Cortex of kidney (tissue), 1 donor: ENCODE measurements at regions not wholly inside any gene's neighbourhood (a gene's known extent, or its start where the extent isn't known, plus 50 kb on each side); places are given as distances from the start of the nearest gene placed in this dataset.

ENCODE experiments used
- DNase-seq: peaks from one replicate; lab custom pipeline; 2025; lab: John Stamatoyannopoulos, UW

DNA sequence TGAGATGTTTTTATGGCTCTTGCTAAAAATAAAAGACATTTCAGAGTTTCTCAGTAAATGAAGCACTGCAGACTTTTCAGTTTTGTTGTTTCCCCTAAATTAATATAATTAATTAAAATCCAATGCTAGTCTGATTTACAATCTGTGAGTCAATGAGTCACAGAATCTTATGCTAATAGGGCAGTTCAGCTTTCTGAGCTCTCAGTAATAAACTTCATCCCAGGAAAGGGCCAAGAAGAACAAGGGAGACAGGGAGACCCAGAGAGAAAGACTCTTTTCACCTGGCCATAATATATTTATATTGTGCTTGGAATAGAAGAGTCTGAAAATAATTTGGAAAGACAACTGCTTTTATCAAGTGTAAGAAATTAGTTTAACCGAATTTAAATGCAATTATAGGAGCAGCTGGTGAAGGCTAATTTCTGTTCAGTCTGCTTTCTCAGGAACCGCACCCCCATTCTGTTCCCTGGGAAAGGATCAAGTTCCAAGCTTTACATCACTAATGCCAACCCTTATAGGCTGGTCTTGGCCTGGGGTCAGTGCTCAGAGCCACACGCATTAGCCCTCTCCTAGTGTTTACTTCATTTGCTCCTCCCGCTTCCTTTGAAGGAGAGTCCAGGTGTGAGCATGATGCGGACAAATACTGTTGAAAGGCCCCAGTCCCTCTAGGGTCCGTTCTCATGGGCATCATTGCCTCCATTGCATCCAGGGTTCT lies 145.6 kb downstream of the ZBTB18 start:
- DNase-seq, result no peak

DNA sequence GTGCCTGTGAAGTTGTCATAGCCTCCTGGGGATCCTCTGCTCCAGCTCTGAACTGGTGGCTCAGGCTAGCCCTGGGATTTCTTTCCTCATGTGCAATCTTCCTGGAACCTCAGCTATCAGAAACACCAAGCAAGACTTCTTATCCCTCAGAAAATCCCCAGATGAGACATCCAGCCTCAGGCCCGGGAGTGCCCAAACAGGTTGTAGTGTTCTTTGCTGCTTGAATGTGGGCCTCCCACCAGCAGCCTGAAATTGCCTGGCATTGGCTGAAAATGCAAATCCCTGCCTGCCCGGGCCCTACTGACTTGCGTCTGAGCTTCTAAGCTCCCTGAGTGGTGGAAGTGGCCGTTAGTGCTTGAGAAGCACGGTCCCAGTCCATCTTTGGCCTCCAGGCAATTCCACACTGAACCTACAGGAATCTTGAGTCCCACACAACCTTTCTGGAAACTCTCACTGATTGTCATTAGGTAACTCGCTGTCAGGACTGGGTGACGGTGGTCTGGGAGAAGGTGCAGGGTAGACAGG lies 146.8 kb downstream of the ZBTB18 start:
- no peak for DNase-seq

DNA sequence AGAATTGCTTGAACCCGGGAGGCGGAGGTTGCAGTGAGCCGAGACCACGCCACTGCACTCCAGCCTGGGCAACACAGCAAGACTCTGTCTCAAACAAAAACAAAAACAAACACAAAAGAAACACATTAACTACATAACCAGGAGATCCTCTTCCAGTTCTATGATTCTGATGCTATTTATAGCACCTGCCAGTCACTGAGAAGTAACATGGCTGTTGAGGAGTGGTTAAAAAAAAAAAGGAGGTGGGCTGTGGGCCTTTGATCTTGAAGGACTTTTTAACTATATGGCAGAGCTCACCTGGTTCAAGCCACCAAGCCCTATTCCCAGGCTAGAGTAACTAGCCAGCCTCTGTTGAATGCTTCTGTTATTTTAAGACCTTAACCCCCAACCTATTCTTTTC lies 148.8 kb downstream of the ZBTB18 start:
- no peak for DNase-seq

DNA sequence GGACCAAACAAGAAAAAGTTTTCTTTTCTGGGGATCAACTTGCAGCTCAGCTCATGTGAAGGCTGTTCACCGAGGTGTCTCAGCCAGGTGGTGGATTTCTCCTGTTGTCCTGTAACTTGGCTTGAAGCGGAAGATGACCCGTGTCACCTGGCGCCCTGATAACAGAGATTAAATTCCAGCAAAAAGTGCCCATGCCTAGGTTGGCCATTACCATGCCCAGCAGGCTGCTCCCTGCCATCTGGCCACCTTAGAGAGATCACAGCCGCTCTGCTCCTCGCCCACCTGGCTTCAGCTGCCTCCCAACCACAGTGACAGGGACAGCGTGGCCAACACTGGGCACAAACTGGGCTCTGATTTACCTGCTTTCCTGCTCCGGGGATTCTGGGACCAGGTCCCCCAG lies 149.5 kb downstream of the ZBTB18 start:
- DNase-seq, result no peak

DNA sequence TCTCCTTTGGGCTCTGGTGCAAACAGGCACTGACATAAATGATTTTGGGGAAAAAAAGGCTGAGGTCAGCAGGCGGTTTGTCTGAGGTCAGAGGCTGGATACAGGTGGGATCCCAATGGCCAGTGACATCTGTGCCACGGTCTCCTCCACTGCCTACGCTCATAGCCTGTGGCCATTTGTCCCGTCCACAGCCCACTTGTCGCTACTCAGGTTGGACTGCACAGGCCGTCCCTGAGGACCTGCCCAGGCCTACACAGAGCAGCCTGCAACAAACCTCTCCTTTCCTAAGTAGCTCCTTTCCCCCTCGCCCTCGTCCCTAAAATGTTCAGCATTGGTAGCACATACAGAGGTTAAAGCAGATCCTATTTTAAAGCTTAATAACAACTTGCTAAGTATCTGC lies 150.7 kb downstream of the ZBTB18 start:
- DNase-seq, result no peak

DNA sequence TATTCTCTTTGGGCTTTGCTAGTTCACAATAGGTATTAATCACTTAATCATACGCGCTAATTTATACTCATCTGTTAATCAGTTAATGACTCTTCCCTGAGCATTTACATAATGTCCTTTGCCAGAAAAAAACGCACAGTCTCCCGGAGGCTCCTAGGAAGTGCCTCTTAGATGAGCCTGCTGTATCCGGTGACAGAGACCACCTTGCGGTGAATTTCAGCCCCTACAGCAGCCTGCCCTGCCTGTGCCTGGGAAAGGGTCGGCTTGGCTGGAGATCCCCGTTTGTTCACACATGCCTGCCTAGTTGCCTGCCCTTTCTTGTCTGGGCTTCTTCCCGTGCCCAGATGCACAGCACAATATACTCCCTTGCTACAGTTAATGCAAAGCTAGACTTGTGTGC lies 152.9 kb downstream of the ZBTB18 start:
- DNase-seq, result no peak

DNA sequence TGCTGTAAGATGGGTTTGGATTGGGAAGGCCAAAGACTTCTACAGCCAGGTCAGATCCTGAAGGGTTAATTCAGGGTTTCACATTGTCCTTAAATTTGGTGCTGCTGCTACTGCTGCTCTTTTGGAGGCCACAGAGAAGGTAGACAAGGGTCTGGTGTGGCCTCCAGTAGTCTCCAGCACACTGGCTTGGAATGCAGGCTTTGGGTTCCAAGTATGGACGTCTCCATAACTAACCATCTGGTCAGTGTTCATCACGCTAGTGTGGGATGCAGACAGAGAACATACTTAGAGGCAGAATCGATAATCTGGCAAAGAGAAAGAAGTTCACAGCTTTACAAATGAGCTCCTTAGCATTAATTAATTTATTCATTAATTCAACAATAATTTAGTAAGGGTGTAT lies 154.1 kb downstream of the ZBTB18 start:
- DNase-seq, result no peak

DNA sequence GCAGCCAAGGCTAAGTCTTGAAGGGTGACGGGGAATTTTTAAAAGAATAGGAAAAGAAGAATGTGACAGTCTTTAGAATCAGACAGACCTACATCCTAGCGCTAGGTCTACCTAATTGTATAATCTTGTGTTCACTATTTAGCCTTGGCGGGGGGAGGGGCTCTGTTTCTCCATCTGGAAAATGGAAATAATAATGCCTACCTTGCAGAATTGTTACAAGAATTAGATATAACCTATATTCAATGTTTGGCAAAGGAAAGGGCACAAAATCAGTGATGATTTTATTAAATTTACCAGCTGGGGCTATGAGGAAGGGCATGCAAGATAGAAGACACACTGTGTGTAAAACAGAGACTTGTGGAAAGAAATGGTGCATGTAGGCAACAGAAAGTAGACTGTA lies 154.8 kb downstream of the ZBTB18 start:
- no peak for DNase-seq

DNA sequence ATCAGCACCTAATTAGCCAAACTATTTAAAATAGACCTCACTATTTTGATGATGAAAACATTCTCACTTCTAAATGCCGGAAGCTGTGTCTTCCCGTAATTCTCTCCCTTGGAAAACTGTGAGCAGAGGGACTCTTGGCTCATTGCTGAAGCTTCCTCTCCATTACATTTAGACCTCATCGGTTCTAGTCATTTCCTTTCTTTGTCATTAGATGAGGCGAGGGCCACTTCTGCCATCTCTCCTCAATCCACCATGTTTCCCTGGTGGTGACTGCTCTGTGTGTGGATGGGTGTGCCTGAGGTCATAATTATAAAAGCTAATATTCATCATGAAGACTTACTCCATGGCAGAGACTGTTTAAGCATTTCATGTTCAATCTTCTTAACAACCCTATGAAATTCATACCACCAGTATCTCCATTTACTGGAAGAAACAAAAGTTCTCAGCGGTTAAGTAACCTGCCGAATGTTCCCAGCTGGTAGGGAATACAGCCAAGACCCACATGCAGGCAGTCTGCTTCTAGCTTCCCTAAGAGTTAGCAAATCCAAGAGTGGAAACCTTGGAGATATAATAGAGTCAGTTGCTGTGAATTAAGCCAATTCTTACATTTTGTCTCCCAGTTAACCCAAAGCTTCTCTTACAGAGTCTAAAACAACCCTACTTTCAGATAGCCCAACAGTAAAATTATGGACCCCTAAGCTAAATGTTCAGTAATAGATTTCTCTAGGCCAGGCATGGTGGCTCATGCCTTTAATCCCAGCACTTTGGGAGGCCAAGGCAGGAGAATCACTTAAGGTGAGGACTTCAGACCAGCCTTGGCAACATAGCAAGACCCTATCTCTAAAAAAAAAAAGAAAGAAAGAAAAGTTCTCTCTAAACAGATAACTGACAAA lies 156.2 kb downstream of the ZBTB18 start:
- DNase-seq, result no peak

DNA sequence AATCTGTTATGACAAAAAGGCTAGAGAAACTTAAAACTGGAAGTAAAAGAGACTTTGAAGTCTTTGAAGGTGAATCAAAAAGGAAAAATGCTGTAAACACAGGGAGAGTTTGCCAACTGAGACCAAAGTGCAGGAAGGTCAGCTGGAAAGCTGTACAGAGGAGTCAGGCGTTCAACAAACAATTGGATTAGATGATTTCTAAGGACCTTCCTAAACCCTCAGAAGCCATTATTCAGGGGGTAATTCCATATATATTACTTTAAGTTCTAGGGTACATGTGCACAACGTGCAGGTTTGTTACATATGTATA lies 156.8 kb downstream of the ZBTB18 start:
- no peak for DNase-seq

DNA sequence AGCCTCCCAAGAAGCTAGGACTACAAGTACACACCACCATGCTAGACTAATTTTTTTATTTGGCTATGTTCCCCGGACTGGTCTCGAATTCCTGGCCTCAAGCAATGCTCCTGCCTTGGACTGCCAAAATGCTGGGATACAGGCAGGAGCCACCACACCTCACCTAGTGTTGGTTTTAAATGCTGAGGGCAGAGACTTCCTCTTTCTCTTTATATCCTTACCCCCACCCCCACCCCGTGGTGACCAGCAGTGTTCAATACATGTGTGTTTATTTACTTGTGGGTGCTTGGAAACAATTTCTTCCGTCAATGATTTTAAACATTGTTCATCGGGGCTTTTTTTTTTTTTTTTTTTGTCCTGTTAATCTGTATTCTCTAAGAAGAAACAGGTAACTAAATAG lies 158.9 kb downstream of the ZBTB18 start:
- no peak for DNase-seq

DNA sequence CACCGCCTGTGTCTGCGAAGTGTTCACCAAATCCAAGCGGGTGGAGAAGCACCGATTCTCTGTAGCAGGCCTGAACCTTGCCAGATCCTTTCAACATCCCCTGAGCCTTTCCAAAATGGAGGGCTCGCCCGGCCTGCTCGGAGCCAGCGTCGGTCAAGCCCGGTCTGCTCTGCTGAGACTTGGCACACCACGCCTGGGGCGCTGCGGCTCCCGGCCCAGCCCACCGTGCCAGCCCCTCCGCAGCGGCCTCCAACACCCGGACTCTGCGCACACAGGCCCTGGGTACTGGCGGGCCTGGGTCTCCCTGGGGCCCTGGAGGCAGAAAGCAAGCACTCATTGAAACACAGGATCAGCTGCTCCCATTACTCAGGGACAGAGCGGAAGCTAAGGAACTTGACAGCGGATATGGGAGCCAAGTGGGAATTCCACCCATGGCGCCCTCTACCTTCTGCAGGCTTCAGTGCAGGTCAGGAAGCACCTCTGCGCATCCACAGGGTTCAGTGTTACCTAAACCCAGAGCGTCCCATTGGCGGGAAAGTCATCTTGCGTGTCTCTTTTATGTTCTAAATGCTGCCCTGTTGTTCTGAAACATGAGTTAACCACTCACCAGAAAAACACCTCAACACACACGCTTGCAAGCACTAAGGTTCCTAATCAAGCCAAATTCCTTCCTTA lies 159.9 kb downstream of the ZBTB18 start:
- DNase-seq, result no peak

DNA sequence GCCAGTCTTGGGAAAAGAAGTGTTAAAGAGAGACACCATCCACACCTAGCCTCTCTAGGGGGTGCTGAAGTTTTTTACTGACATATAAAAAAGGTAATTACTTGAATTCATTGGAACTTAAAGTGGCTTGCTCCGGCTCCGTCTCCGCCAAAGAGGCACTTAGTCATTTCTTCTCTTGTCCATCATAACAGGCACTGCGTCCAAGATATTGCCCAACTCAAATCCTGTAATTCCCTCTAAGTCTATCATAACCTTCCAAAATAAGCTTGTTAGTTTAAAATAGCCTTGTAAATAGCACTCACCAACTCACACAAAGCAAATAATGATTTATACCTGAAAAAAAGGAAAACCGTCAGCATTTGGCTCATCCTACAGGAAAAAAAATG lies 160.5 kb downstream of the ZBTB18 start:
- DNase-seq, result no peak

DNA sequence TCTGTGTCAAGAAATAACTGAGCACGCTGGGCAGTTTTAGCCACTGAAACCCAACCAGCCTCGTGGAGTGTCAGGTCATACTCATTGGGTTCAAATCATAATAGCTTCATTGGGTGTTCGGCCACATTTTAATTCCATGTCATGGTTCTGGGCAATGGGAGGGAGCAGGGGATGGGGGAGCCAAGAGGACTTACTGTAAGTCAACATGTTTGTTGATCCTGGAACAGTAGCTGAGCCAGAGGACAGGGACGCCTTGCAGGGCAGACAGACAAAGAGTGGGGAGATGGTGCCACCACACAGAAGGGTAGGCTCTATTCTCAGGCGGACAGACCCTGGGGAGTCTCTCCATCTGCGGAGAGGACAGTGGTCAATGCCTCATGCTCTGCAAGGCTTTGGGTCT lies 161.1 kb downstream of the ZBTB18 start:
- no peak for DNase-seq

DNA sequence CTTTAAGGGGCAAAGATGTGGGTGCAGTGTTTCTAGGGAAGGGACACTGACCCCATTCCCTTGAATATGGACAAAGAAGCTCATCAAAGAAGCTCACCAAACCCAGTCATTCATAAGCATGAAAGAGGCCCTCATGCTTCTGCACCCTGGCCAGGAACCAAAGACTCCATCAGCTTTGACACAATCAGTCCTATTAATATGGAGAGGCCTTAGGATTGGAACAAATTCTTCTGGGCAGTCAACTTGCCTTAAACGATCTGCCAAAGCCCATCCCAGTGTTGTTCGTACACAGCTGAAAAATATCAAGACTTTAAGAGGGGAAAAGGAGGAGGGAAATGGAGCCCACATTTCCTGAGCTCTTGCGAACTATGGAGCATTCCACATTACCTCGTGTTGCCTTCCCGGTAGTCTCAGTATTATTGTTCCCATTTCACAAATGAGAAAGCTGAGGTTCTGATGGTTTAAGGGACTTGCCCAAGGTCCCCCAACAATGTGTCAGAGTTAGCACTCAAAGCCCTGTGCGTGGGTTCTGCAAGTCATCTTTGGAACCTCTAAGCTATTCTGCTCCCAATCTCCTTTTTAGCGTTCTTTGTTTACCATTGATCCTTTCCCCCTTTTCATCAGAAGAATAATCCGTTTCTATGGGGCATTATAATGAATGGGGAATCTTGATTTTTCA lies 161.9 kb downstream of the ZBTB18 start:
- DNase-seq, result no peak

DNA sequence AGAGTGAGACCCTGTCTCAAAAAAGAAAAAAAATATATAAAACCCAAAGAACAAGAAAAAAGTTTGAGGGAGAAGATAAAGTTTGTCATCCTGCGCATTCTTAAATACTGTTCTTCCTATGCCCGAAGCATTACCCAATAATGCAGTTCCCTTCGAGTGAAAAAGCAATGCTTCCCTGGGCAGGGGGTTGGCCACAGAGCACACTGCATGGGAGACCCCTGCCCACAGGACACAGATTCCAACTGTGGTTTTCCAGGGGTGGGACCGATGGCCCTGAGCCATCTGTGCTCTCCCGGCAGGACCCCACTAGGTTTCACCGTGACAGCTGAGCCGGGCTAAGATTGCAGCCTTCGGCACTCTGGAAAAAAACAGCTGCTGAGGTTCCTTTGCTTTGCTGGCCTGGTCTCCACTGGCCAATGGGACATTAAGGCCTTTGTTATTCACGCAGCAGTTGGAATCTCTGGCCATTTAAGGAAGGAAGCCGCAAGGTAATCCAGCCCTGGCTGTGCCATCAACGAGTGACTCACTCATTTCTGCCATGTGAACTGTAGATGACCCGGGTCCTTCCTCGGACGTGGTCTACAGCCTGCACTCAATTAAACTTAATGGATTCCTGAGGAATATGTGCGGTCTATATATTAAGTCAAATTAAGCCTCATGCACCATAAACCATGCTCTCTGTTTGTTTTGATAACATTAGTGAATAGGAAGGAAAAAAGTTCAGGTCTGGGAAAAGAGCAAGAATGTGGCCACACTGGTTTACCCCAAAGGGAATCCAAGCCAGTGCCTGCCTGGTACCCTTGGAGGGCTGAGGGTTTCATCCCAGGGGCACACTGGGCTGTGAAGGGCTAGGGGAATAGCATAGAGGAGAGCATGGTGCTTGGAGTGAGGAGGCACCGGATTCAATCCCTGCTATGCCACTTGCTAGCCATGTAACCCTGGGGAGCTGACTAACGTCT lies 163.2 kb downstream of the ZBTB18 start:
- no peak for DNase-seq

DNA sequence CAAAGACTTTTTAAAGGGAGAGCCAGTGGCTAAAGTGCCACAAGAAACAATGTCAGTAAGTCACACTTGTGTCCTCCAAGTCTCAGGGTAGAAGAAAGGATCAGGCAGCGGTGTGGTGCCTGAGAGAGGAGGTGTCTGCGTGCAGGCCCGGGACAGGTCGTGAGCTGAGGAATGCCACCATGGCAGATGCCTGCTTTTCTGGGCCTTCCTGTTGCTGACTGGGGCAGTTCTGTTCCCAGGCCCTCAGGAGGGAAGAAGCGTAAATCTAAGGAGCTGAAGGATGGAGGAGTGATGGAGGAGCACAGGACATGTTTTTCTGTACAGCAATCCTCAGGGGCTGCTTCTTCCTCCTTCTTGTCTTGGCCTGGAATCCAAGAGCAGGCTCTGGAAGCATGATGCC lies 165.8 kb downstream of the ZBTB18 start:
- DNase-seq, result no peak

DNA sequence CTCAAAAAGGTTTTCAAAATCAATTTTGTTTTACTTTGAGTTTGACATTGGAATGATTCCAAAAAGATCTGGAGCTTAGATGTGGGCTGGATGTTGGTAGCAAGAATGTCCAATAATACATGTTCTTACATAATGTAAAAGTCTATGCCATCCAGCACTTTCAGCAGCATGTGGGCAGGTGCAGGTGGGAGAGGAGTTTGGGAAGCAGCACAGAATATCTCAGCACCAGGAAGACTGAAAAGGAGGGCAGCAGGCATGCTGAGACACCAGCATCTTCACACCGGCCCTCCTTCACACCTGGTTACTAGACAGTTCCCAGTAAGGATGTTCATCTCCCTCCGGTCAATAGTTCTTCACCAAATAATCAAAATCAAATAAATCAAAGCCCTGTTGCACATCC lies 166.6 kb downstream of the ZBTB18 start:
- DNase-seq, result no peak

DNA sequence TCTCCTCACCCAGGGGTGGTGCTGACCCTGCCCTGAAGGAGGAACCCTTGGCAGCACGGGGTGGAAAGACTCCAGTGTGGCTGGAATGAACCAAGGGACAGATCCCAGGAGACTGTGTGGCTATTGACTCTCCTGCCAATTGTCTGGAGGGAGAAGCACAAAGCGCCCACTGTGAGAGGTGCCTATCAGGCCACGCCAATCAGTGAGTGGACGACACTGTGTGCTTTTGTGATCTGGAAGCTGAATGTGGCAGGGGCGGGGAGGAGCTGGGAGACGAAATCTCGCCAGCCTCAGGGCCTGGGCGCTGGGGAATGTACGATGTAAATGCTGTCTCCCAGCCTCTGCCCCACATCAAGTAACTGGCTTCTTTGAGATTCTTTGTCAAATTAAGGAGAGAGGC lies 167.1 kb downstream of the ZBTB18 start:
- no peak for DNase-seq

DNA sequence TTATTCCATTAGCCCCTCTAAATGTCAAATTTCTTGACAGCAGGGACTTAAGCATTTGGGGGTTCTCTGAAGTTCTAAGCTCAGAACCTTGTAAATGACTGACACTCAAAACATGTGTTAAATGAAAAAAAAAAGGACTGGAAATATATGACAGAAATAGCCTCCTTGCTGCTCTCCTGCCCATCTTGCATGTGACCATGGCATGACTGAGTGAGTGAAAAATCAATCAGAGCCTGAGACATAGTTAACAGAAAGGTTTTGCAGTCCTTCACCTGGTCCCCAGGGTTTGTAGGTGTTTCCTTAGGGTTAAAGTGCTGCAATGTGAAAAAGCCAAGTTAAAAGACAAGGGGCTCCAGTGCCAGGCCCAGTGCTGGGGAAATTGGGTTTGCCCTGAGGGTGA lies 168.1 kb downstream of the ZBTB18 start:
- no peak for DNase-seq

DNA sequence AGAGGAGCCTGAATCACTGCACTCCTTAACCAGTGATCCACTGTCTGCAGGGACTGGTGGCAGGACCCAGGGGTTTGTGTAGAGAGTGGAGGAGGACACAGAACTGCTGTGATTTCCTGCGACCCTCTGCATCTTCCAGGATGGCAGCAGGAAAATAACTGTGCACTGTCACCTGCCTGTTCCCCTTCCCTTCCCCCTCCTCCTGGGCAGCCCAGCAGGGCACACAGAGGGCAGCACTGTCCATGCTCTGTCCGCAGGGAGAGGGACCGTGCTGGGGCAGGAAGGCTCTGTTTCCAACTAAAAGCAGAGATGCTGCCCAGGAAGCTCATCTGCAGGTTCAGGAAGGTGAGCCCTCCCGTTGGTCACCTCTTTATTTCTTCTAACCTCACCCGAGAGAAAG lies 168.7 kb downstream of the ZBTB18 start:
- no peak for DNase-seq
